Lower lobe of right lung (tissue), 2 donors: ENCODE measurements at regions not wholly inside any gene's neighbourhood (a gene's known extent, or its start where the extent isn't known, plus 50 kb on each side); places are given as distances from the start of the nearest gene placed in this dataset.

Experiments used
- ATAC-seq, 2 donors: fragments of 200-7000 bp; cut with Tn5 transposase; one replicate each; pipeline ENCODE4 v1.9.1; 2020 to 2022; ENCODE audit warnings: mild to moderate bottlenecking in 2 of 2, moderate library complexity in 2 of 2
- DNase-seq: peaks from one replicate; pipeline ENCODE4 v3.0.0-alpha.2; 2020
- H3K27ac ChIP-seq: fragments of 200-600 bp; one replicate; pipeline ENCODE4 v1.8.0; 2022
- H3K27me3 ChIP-seq: fragments of 200-600 bp; one replicate; pipeline ENCODE4 v1.8.0; 2022; ENCODE audit warnings: low read depth
- H3K36me3 ChIP-seq: fragments of 200-600 bp; one replicate; pipeline ENCODE4 v1.8.0; 2022; ENCODE audit warnings: mild to moderate bottlenecking
- H3K4me1 ChIP-seq: fragments of 200-600 bp; one replicate; pipeline ENCODE4 v1.8.0; 2022
- H3K4me3 ChIP-seq: fragments of 200-600 bp; one replicate; pipeline ENCODE4 v1.8.0; 2022; ENCODE audit warnings: mild to moderate bottlenecking
- H3K9me3 ChIP-seq: fragments of 200-600 bp; one replicate; pipeline ENCODE4 v1.8.0; 2022
- CTCF ChIP-seq: fragments of 200-600 bp; IDR thresholded peaks from one replicate; pipeline ENCODE4 v1.8.0; 2022; ENCODE audit warnings: antibody characterized with exemption, mild to moderate bottlenecking
- intact Hi-C: fragments of 100-400 bp; cut with DNase I; formaldehyde crosslinking; loops from one replicate; pipeline ENCODE4 v1.11.0; 2022
- donor health status: DM: no; HTN: yes; CAD: no; lungs with severe emphysema.

- intact Hi-C loops = no loop called here
- no peaks in the 10 kb centered on the region for H3K27me3 ChIP-seq
- H3K36me3 ChIP-seq = no peaks in the 10 kb centered on the region
- no peak for ATAC-seq
- H3K27ac ChIP-seq = no peak overlapping the region
- DNase-seq = peak; percentile 37
- no peak overlapping the region for H3K4me3 ChIP-seq
- H3K4me1 ChIP-seq = peaks cover 17% of the 10 kb centered on the region
- no peak for TF ChIP-seq CTCF
- H3K9me3 ChIP-seq = no peaks in the 10 kb centered on the region
These were observed 99.7 kb upstream of the CTDP1 start for GRCh38 chr18:79579807-79580497.

DNA sequence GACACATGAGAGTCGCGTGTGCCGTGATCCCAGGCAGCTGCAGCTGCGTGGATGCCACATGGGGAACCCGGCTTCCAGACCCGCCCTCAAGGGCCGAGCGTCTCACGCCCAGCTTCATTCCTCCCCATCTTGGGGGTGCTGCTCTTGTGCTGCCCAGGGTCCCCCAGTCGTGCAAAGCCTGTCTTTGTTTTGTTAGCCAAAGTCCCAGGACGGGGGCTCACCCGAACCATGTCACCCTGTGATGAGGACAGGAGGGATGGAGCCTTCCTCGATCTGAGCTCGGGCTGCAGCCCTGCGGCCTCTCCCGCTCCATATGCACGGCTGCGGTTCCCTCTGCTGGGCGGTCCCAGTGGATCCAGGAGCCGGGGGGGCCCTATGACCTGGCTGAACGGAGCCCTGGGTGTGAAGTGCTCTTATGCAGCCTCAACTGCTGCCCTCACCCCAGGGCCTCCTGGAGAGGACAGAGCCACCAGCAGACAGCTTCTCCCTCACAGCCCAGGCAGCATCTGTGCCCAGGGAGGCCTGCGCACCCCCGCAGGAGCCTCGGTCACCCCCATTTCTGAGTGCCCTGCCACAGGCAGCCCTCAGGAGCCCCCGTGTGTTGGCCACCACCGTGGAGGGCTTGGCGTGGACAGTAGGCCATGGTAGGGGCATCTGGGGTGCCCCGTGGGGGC is 99.0 kb upstream of the CTDP1 start:
- peak; percentile 30 for DNase-seq
- Histone ChIP-seq H3K27me3 (no peaks in the 10 kb centered on the region), H3K36me3 (no peaks in the 10 kb centered on the region), H3K9me3 (no peaks in the 10 kb centered on the region), H3K27ac (no peak overlapping the region), H3K4me3 (no peak overlapping the region), H3K4me1 (peaks cover 17% of the 10 kb centered on the region)
- intact Hi-C loops = no loop called here
- no peak for TF ChIP-seq CTCF
- no peak for ATAC-seq

DNA sequence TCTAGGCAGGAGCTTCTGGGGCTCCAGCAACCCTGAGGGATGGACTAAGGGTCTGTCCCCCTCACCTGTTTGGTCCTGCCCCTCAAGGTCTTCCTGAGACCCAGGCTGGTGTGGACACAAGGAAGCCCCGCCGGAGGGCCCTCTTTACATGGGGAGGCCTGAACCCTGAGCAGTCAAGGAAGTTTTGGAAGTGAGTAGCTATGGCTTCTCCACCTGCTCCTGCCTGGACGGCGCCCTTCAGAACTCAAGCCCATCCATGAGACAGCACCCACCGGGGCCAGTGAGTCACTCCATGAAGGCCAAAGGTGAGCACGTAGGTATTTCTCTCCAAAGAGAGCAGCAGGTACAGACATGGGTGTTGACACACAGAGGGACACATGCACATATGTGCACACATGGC is 98.2 kb upstream of the CTDP1 start:
- no peaks in the 10 kb centered on the region for H3K9me3 ChIP-seq
- H3K27me3 ChIP-seq = no peaks in the 10 kb centered on the region
- no peaks in the 10 kb centered on the region for H3K36me3 ChIP-seq
- H3K27ac ChIP-seq = no peak overlapping the region
- DNase-seq (peak; percentile 13), ATAC-seq (no peak)
- H3K4me1 ChIP-seq = peaks cover 16% of the 10 kb centered on the region
- no peak overlapping the region for H3K4me3 ChIP-seq
- no peak for TF ChIP-seq CTCF
- intact Hi-C loops = no loop called here

- Histone ChIP-seq H3K27ac (no peak overlapping the region), H3K27me3 (peaks cover 3% of the 10 kb centered on the region), H3K4me1 (peaks cover 11% of the 10 kb centered on the region), H3K4me3 (no peak overlapping the region), H3K36me3 (no peaks in the 10 kb centered on the region), H3K9me3 (no peaks in the 10 kb centered on the region)
- no peak for TF ChIP-seq CTCF
- intact Hi-C loops = no loop called here
- DNase-seq (peak; percentile 13), ATAC-seq (no peak)
These were observed 97.7 kb upstream of the CTDP1 start for GRCh38 chr18:79581911-79582310.

DNA sequence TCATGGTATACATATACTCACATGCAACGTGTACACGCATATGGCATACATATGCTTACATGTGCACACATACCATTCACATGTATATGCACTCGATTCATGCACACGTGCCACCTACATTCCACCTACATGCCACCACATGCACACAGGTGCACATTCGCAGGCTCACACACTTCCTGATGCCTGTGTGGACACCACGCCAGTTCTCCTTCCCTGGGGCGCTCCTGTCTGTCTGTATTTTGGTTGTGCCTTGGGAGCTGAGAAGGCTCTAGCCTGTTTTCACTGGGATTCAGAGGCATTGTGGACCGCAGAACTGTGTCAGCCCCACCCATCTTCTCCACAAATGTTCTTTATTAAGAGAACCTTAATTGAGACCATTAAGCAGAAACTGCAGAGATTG is 96.6 kb upstream of the CTDP1 start:
- H3K4me3 ChIP-seq = no peak overlapping the region
- no peak for TF ChIP-seq CTCF
- H3K9me3 ChIP-seq = no peaks in the 10 kb centered on the region
- intact Hi-C loops = no loop called here
- peaks cover under 1% of the 10 kb centered on the region for H3K4me1 ChIP-seq
- no peaks in the 10 kb centered on the region for H3K36me3 ChIP-seq
- ATAC-seq (no peak), DNase-seq (peak; percentile 16)
- H3K27me3 ChIP-seq = peaks cover 9% of the 10 kb centered on the region
- no peak overlapping the region for H3K27ac ChIP-seq
